ENCODE measurements at regions not wholly inside any gene's neighbourhood (a gene's known extent, or its start where the extent isn't known, plus 50 kb on each side); places are given as distances from the start of the nearest gene placed in this dataset.

GRCh38 chr20:58011947-58012610 lies 216.4 kb downstream of the ANKRD60 start:
- TF ChIP-seq CTCF (IDR thresholded peaks at IDR 0.05) (no peak), EP300 (IDR thresholded peaks at IDR 0.05) (no peak), POLR2A (IDR thresholded peaks at IDR 0.05) (no peak)

Measured in tibial nerve (tissue), 4 donors.